Common myeloid progenitor, CD34-positive (primary cell): ENCODE measurements at regions not wholly inside any gene's neighbourhood (a gene's known extent, or its start where the extent isn't known, plus 50 kb on each side); places are given as distances from the start of the nearest gene placed in this dataset.

Experiments used
- CTCF ChIA-PET: fragments of 350-600 bp; sonication (Branson Sonifier 250); formaldehyde crosslinking; loops from one replicate; lab custom pipeline; 2021; ENCODE audit warnings: antibody characterized with exemption; lab: Charles Lee
- POLR2A ChIA-PET: fragments of 350-600 bp; sonication (Branson Sonifier 250); formaldehyde crosslinking; loops from one replicate; lab custom pipeline; 2021; ENCODE audit warnings: antibody characterized with exemption; lab: Charles Lee
- DNase-seq, 3 donors: peaks; one replicate each; pipeline versions ENCODE4 v3.0.0 to v3.0.0-alpha.2; 2013
- H3K27ac ChIP-seq, 2 experiments: 1 replicate in 1 of 2; 2 replicates in 1 of 2; pipeline ENCODE4 v1.7.0; 2013; ENCODE audit warnings: inconsistent platforms in 2 of 2, low read length in 2 of 2, mild to moderate bottlenecking in 2 of 2, low read depth in 1 of 2, moderate library complexity in 1 of 2; ENCODE audit not compliant: severe bottlenecking in 2 of 2, insufficient read depth in 1 of 2, poor library complexity in 1 of 2
- H3K27me3 ChIP-seq, 5 experiments: replicated peaks in 2 of 5; 1 replicate in 3 of 5; 2 replicates in 2 of 5; pipeline versions ENCODE4 v1.6.1 to v1.7.0; 2013; ENCODE audit warnings: low read length in 4 of 5, mild to moderate bottlenecking in 2 of 5, moderate library complexity in 2 of 5, inconsistent platforms in 1 of 5; ENCODE audit not compliant: insufficient read depth in 5 of 5, control insufficient read depth in 4 of 5
- H3K36me3 ChIP-seq, 4 experiments: 1 replicate in 2 of 4; 2 replicates in 2 of 4; pipeline versions ENCODE4 v1.6.1 to v1.7.0; 2013; ENCODE audit warnings: low read length in 3 of 4, control low read depth in 1 of 4, mild to moderate bottlenecking in 1 of 4; ENCODE audit not compliant: control insufficient read depth in 4 of 4, insufficient read depth in 4 of 4
- H3K4me1 ChIP-seq, 4 experiments: 1 replicate in 3 of 4; 2 replicates in 1 of 4; pipeline versions ENCODE4 v1.6.1 to v1.7.1; 2013; ENCODE audit warnings: low read length in 3 of 4, mild to moderate bottlenecking in 3 of 4, control low read depth in 1 of 4, inconsistent platforms in 1 of 4, moderate library complexity in 1 of 4; ENCODE audit not compliant: control insufficient read depth in 4 of 4, insufficient read depth in 4 of 4; ENCODE audit errors: control extremely low read depth in 1 of 4
- H3K4me3 ChIP-seq, 7 experiments: 1 replicate in 4 of 7; 2 replicates in 3 of 7; pipeline versions ENCODE4 v1.5.1 to v1.7.0; 2013; ENCODE audit warnings: mild to moderate bottlenecking in 7 of 7, low read length in 6 of 7, moderate library complexity in 6 of 7, inconsistent platforms in 2 of 7, low read depth in 2 of 7, control low read depth in 1 of 7; ENCODE audit not compliant: insufficient read depth in 4 of 7, control insufficient read depth in 1 of 7; ENCODE audit errors: extremely low read depth in 1 of 7
- H3K9me3 ChIP-seq, 5 experiments: 1 replicate in 4 of 5; 2 replicates in 1 of 5; pipeline versions ENCODE4 v1.6.1 to v1.7.1; 2013; ENCODE audit warnings: low read length in 4 of 5, mild to moderate bottlenecking in 2 of 5, inconsistent platforms in 1 of 5, low read depth in 1 of 5, moderate library complexity in 1 of 5; ENCODE audit not compliant: control insufficient read depth in 4 of 5, insufficient read depth in 2 of 5; ENCODE audit errors: control extremely low read depth in 1 of 5
- WGBS: methylation state at CpG from one replicate; pipeline ENCODE4 v1.1.5; 2013; ENCODE audit not compliant: insufficient coverage; 5-methylcytosine and 5-hydroxymethylcytosine counted together

- H3K9me3 ChIP-seq: peaks cover 0 to under 1% (median 0%) of the 10 kb centered on the region in 5 experiments
- POLR2A ChIA-PET: no interaction called here
- H3K27me3 ChIP-seq: no peaks in the 10 kb centered on the region
- H3K4me1 ChIP-seq: peaks cover 0 to 3% (median 0%) of the 10 kb centered on the region in 4 experiments
- H3K36me3 ChIP-seq: no peaks in the 10 kb centered on the region
- no peak for DNase-seq
- no peak overlapping the region for H3K4me3 ChIP-seq
- CTCF ChIA-PET: no interaction called here
- WGBS: 95% methylated on average over 4 of the region's 4 CpGs
- no peak overlapping the region for H3K27ac ChIP-seq
Measured at GRCh38 chr4:101398807-101399206, 51.5 kb upstream of the PPP3CA start.
